ENCODE measurements at regions not wholly inside any gene's neighbourhood (a gene's known extent, or its start where the extent isn't known, plus 50 kb on each side); places are given as distances from the start of the nearest gene placed in this dataset.

DNA sequence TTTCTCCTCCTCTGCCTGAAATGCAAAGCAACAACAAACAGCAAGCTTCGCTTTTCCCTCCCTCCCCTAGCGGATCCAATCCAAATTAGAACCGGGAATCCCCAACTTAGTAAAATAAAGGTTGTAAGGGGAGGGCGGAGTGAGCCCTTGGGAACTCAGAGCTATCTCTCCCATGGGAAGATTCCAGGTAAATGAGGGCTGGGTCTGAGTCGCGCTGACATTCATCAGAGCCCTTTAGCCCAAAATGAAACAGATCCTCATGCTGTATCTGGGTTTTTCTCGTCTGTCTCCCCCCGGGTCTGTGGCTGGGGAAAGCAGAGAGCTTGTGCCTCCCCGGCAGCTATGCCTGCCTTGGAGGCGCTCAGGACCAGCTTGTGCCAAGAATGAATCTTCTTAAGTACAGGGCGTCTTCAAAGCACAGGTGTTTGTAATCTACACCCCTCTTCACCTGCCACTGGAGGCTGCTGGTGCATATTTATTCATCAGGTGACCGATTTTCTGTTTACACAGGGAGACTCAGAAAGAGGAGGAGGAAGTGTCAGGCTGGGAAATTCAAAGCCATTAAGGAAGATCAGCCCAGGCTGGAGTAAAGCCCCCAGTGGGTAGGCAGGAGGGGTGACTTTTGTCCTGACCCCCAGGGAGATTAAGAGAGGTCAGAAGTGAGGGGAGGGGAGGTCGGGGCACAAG is 55.0 kb upstream of the GSE1 start:
- no peak for DNase-seq

DNA sequence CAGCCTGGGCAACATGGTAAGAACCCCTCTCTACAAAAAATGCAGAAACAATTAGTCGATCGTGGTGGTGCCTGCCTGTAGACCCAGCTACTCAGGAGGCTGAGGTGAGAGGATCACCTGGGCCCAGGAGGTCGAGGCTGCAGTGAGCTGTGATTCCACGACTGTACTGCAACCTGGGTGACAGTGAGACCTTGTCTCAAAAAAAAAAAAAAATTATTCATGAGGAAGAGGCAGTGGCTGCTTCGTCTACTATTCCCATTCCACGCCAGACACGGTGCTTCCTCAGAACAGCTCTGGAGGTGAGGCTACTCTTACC is 52.2 kb upstream of the GSE1 start:
- no peak for DNase-seq

DNA sequence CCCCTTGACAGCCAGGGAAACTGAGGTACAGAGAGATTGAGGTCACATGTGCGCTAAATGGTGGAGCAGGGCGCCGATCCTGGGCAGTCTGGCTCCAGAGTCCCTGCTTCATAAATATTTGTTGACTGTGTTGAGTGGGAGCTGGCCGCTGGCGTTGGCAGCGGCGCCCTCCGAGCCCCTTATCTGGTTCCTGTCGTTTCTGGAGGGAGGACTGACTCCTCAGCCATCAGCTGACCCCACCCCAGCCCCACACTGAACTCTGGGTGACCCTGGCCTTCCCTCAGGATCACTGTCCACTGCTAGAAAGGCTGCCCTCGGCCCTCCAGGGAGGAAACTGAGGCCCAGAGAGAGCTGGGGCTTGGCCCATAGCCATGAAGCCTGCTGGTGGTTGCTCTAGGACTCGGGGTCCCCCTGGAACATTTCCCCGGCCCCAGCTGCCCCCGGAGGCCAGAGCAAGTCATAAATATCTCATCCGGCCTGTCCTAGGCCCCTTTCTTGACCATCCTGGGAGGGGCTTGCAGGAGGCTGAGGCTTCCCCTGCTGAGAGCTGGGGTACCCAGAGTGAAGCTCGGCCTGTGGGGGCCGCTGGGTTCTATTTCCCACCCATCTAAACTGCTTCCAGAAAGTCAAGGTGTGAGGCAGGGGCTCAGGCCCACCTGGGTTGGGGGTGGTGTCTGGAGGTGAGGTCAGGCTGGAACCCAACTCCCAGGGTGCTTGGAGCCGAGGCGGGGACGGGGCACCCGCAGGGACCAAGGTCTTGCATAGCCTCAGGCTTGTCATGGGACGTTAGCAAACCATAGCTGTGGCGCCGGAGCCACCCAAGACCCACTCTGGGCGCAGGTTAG is 51.7 kb upstream of the GSE1 start:
- DNase-seq: no peak

DNA sequence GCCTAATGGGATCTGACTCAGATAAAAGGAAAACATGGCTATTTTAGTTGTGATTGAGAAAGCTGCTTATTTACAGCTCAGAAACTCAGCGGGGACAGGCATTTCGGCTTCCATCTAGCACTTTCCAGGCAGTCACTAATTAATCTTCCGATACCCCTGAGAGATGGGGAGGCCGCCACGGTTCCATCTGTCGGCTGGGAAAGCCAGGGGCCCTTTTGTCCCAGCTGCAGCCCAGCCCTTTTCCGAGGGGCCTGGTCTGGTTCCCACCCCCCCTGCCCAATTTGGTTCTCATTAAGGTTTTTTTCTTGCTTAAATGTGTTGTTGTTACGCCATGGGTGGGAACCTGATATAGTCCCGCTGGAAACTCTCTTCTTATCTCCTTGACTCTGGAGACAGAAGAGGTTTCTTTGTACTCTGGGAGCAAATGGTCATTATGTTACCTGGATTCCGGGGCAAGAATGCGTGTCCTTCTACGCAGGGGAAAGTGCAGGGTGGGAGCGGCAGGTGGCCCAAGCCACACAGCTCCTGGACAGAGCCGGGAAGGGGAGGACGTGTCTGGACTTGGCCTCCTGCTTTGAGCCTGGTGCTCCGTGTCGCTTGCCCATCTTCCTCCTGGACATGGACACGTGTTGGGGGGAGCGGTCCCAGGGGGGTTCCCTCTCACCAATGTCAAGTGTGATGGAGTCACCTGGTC is 50.9 kb upstream of the GSE1 start:
- no peak for DNase-seq

DNA sequence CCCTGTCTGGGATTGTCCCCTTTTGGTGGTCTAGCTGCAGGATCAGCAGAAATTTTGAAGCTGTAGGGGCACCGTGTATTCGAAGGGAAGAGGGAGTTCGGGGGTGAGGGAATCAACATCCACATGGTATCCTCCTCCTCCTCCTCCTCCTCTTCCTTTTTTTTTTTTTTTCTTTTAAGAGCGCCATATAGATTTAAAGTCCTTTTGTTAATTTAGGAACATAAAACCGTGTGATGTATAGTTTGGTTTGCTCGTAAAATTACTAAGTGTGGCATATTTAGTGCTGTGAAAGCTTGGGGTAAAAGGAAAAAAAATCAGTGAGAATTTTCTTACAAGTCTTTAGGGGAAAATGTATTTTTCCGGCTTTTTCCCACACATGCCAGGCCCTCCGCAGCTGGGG is 50.1 kb upstream of the GSE1 start:
- no peak for DNase-seq

Measured in GF-D8 (cell line).